ENCODE measurements at regions not wholly inside any gene's neighbourhood (a gene's known extent, or its start where the extent isn't known, plus 50 kb on each side); places are given as distances from the start of the nearest gene placed in this dataset.
"Not testable (repeated sequence)": the region's sequence is repeated elsewhere in the genome, so short reads cannot be mapped to it uniquely, and the experiment has no call there.

GRCh38 chrX:138026211-138026610 is 460.3 kb downstream of the ZIC3 start:
- no peak for DNase-seq

GRCh38 chrX:138031715-138032114 is 465.8 kb downstream of the ZIC3 start:
- DNase-seq, result no peak

- no peak for DNase-seq
Observed at GRCh38 chrX:138034136-138034535, 468.2 kb downstream of the ZIC3 start.

- no peak for DNase-seq
Observed at GRCh38 chrX:138037548-138037947, 471.6 kb downstream of the ZIC3 start.

- no peak for DNase-seq
Observed at GRCh38 chrX:138057883-138058282, 492.0 kb downstream of the ZIC3 start.

- no peak for DNase-seq
Observed at GRCh38 chrX:138058931-138059330, 493.0 kb downstream of the ZIC3 start.

GRCh38 chrX:138067415-138067814 is 501.5 kb downstream of the ZIC3 start:
- no peak for DNase-seq

GRCh38 chrX:138073626-138074025 is 507.7 kb downstream of the ZIC3 start:
- DNase-seq, result no peak

GRCh38 chrX:138082251-138082650 is 516.3 kb downstream of the ZIC3 start:
- no peak for DNase-seq

GRCh38 chrX:138082896-138083295 is 517.0 kb downstream of the ZIC3 start:
- no peak for DNase-seq

GRCh38 chrX:138110910-138111309 is 545.0 kb downstream of the ZIC3 start:
- not testable (repeated sequence) for DNase-seq

GRCh38 chrX:138127314-138127713 is 561.4 kb downstream of the ZIC3 start:
- no peak for DNase-seq

GRCh38 chrX:138128027-138128671 is 562.2 kb downstream of the ZIC3 start:
- peak in 1 of 2 experiments; percentile 15 for DNase-seq

- no peak for DNase-seq
Observed at GRCh38 chrX:138150709-138151108, 560.8 kb downstream of the FGF13 start.

- DNase-seq, result no peak
Observed at GRCh38 chrX:138157850-138158249, 553.7 kb downstream of the FGF13 start.

GRCh38 chrX:138191998-138192397 is 519.5 kb downstream of the FGF13 start:
- no peak for DNase-seq

- no peak for DNase-seq
Observed at GRCh38 chrX:138229718-138230117, 481.8 kb downstream of the FGF13 start.

- no peak for DNase-seq
Observed at GRCh38 chrX:138240266-138240665, 471.3 kb downstream of the FGF13 start.

- no peak for DNase-seq
Observed at GRCh38 chrX:138254001-138254400, 457.5 kb downstream of the FGF13 start.

GRCh38 chrX:138255373-138255772 is 456.1 kb downstream of the FGF13 start:
- no peak for DNase-seq

GRCh38 chrX:138264095-138264494 is 447.4 kb downstream of the FGF13 start:
- DNase-seq, result not testable (repeated sequence)

- no peak for DNase-seq
Observed at GRCh38 chrX:138270931-138271330, 440.6 kb downstream of the FGF13 start.

- DNase-seq, result not testable (repeated sequence)
Observed at GRCh38 chrX:138282598-138283150, 428.8 kb downstream of the FGF13 start.

- DNase-seq, result no peak
Observed at GRCh38 chrX:138287205-138287877, 424.2 kb downstream of the FGF13 start.
